ENCODE measurements at regions not wholly inside any gene's neighbourhood (a gene's known extent, or its start where the extent isn't known, plus 50 kb on each side); places are given as distances from the start of the nearest gene placed in this dataset.

- no peak for DNase-seq (ENCODE audit: low spot score)
- peaks cover 3% of the 10 kb centered on the region for H3K27me3 Mint-ChIP-seq (ENCODE audit: unreplicated experiment)
- H3K4me1 Mint-ChIP-seq (ENCODE audit: unreplicated experiment) = no peaks in the 10 kb centered on the region
- no peaks in the 10 kb centered on the region for H3K9me3 Mint-ChIP-seq (ENCODE audit: unreplicated experiment)
- no peak overlapping the region for H3K4me3 Mint-ChIP-seq (ENCODE audit: unreplicated experiment)
- no peak overlapping the region for H3K27ac Mint-ChIP-seq (ENCODE audit: unreplicated experiment)
- H3K36me3 Mint-ChIP-seq (ENCODE audit: low read depth, unreplicated experiment) = no peaks in the 10 kb centered on the region
- TF ChIP-seq, protein P1, sequence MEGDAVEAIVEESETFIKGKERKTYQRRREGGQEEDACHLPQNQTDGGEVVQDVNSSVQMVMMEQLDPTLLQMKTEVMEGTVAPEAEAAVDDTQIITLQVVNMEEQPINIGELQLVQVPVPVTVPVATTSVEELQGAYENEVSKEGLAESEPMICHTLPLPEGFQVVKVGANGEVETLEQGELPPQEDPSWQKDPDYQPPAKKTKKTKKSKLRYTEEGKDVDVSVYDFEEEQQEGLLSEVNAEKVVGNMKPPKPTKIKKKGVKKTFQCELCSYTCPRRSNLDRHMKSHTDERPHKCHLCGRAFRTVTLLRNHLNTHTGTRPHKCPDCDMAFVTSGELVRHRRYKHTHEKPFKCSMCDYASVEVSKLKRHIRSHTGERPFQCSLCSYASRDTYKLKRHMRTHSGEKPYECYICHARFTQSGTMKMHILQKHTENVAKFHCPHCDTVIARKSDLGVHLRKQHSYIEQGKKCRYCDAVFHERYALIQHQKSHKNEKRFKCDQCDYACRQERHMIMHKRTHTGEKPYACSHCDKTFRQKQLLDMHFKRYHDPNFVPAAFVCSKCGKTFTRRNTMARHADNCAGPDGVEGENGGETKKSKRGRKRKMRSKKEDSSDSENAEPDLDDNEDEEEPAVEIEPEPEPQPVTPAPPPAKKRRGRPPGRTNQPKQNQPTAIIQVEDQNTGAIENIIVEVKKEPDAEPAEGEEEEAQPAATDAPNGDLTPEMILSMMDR (IDR thresholded peaks at IDR 0.05; ENCODE audit: unreplicated experiment) = no peak
Observed at GRCh38 chr19:31718898-31719297, 369.7 kb upstream of the TSHZ3 start.

DNA sequence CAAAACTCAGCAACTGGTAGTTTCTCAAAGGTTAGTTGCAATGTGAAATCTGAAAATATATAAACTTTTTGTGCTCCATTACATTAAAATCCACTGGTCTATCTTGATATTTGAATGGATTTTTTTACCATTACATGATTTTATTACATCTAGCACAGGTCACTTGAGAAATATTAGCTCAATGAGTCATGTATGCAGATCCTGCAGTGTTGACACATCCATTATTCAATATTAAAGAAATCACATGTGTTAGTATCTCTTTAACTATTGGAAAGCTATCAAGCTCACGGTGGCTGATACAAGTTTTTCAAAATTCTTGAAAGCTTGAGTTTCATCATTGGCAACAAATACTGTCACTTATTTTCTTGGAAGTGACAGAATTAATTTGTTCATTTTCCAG, 373.9 kb upstream of the TSHZ3 start:
- TF ChIP-seq, protein P1 (IDR thresholded peaks at IDR 0.05; ENCODE audit: unreplicated experiment) = no peak
- no peaks in the 10 kb centered on the region for H3K36me3 Mint-ChIP-seq (ENCODE audit: low read depth, unreplicated experiment)
- no peak for DNase-seq (ENCODE audit: low spot score)
- no peaks in the 10 kb centered on the region for H3K4me1 Mint-ChIP-seq (ENCODE audit: unreplicated experiment)
- H3K4me3 Mint-ChIP-seq (ENCODE audit: unreplicated experiment) = no peak overlapping the region
- H3K27ac Mint-ChIP-seq (ENCODE audit: unreplicated experiment) = no peak overlapping the region
- H3K9me3 Mint-ChIP-seq (ENCODE audit: unreplicated experiment) = no peaks in the 10 kb centered on the region
- H3K27me3 Mint-ChIP-seq (ENCODE audit: unreplicated experiment) = no peaks in the 10 kb centered on the region

GRCh38 chr19:31725051-31725450, 375.8 kb upstream of the TSHZ3 start:
- Mint-ChIP-seq H3K27ac (ENCODE audit: unreplicated experiment) (no peak overlapping the region), H3K4me3 (ENCODE audit: unreplicated experiment) (no peak overlapping the region), H3K4me1 (ENCODE audit: unreplicated experiment) (no peaks in the 10 kb centered on the region), H3K9me3 (ENCODE audit: unreplicated experiment) (no peaks in the 10 kb centered on the region), H3K27me3 (ENCODE audit: unreplicated experiment) (no peaks in the 10 kb centered on the region), H3K36me3 (ENCODE audit: low read depth, unreplicated experiment) (no peaks in the 10 kb centered on the region)
- TF ChIP-seq, protein P1 (IDR thresholded peaks at IDR 0.05; ENCODE audit: unreplicated experiment) = no peak
- DNase-seq (ENCODE audit: low spot score) = no peak

DNA sequence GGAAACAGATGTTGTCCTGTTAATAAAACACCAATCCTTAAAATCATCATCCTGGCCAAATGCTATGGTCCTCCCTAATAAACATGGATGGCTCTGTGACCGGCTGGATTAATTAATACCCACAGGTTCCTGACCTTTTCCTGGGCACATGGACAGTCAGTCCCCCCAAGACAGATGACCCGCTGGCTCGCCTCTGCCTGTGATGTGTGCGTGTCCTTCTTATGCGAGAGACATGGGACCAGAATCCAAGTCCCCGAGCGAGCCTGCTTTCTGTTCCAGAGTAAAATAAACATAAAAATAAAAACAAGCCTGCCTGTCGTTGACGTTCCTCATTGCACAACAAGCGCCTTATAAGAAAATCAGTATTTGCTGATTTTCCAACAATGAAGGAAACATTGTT, 378.3 kb upstream of the TSHZ3 start:
- H3K9me3 Mint-ChIP-seq (ENCODE audit: unreplicated experiment) = no peaks in the 10 kb centered on the region
- H3K4me1 Mint-ChIP-seq (ENCODE audit: unreplicated experiment) = no peaks in the 10 kb centered on the region
- H3K27ac Mint-ChIP-seq (ENCODE audit: unreplicated experiment) = no peak overlapping the region
- TF ChIP-seq, protein P1 (IDR thresholded peaks at IDR 0.05; ENCODE audit: unreplicated experiment) = no peak
- no peaks in the 10 kb centered on the region for H3K27me3 Mint-ChIP-seq (ENCODE audit: unreplicated experiment)
- no peaks in the 10 kb centered on the region for H3K36me3 Mint-ChIP-seq (ENCODE audit: low read depth, unreplicated experiment)
- no peak for DNase-seq (ENCODE audit: low spot score)
- H3K4me3 Mint-ChIP-seq (ENCODE audit: unreplicated experiment) = no peak overlapping the region

DNA sequence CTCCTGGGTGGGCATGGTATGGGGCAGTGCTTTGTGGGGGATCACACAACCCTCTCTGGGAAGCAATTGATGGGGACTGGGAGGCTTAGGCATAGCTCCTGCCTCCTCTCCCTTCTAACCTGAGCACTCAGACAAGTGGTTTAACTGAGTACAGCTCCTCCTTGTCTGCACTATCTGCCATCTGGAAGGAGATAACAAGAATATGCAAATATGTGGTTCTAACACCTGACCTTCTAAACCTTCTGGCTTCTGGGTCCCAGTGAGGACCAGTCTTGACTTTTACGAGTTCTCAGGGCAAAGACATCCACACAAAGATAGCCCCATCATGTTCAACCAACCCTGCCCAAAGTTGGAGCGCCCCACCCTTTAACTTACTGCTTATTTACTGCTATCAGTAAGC, 381.0 kb upstream of the TSHZ3 start:
- no peak for DNase-seq (ENCODE audit: low spot score)
- Mint-ChIP-seq H3K4me3 (ENCODE audit: unreplicated experiment) (no peak overlapping the region), H3K27ac (ENCODE audit: unreplicated experiment) (no peak overlapping the region), H3K36me3 (ENCODE audit: low read depth, unreplicated experiment) (no peaks in the 10 kb centered on the region), H3K4me1 (ENCODE audit: unreplicated experiment) (no peaks in the 10 kb centered on the region), H3K9me3 (ENCODE audit: unreplicated experiment) (no peaks in the 10 kb centered on the region), H3K27me3 (ENCODE audit: unreplicated experiment) (peaks cover 1% of the 10 kb centered on the region)
- TF ChIP-seq, protein P1 (IDR thresholded peaks at IDR 0.05; ENCODE audit: unreplicated experiment) = no peak

All from endothelial cell (in vitro differentiated cells).